ENCODE measurements at regions not wholly inside any gene's neighbourhood (a gene's known extent, or its start where the extent isn't known, plus 50 kb on each side); places are given as distances from the start of the nearest gene placed in this dataset.

DNA sequence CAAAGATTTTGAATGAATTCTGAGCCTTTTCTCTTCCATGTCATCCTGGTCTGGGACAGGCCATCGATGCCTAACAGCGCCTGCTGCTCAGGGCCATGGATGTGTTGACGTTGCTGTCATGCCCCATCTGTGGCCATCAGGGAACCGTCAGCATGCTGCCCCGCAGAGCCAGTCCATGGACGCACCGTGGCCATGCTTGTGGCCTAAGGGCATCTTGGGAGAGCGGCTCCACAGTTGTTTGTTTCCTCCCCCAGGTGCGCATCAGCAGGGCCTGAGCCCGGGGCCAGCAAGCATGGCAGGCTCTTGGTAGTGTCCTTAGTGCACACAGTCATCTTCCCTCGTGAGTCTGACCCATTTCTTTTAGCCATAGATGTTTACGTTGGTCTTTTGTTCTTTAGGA lies 142.7 kb downstream of the VAPA start:
- DNase-seq (ENCODE audit: low spot score), result no peak
- ATAC-seq, result no peak

GRCh38 chr18:10057401-10057893 lies 143.6 kb downstream of the VAPA start:
- ATAC-seq, result no peak
- DNase-seq (ENCODE audit: low spot score), result no peak

- DNase-seq (ENCODE audit: low spot score), result no peak
- ATAC-seq, result no peak
Measured at GRCh38 chr18:10057894-10058791, 144.3 kb downstream of the VAPA start.

- ATAC-seq, result no peak
- DNase-seq (ENCODE audit: low spot score), result no peak
Measured at GRCh38 chr18:10059610-10060468, 146.0 kb downstream of the VAPA start.

DNA sequence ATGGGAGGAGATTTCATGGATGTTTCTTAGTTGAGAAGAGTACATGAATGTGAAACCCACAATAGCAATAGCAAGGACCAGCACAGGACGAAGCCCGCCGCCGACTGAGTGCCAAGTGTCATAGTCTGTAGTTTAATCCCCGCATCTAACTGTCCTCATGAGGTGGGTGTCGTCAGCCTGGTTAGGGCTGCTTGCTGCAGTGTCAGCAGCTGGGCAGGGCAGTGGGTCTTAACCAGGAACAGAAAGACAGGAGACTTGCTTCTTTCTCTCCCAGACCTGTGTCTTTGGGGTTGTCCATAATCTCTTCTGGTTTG lies 146.6 kb downstream of the VAPA start:
- no peak for ATAC-seq
- no peak for DNase-seq (ENCODE audit: low spot score)

DNA sequence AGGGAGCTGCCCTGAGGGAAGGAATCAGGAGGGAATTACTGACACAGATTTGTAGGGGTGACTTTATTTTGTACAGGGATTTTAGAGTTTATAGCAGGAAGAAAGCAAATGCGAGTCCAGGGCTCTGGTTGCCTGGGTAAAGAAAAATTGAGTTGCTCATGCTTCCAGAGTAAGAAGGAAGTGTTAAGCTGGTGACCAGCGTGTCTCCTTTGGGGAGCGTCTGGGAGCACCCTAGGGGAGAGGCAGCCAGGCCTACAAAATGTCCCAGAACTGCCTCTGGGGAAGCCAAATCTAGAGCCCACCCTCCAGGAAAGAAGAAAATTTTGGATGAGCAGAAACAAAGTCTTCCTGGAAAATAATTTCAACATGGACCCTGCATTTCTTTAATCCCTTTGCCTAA lies 147.0 kb downstream of the VAPA start:
- no peak for DNase-seq (ENCODE audit: low spot score)
- no peak for ATAC-seq

- ATAC-seq (no peak), DNase-seq (ENCODE audit: low spot score) (no peak)
Measured at GRCh38 chr18:10061566-10062140, 147.8 kb downstream of the VAPA start.

DNA sequence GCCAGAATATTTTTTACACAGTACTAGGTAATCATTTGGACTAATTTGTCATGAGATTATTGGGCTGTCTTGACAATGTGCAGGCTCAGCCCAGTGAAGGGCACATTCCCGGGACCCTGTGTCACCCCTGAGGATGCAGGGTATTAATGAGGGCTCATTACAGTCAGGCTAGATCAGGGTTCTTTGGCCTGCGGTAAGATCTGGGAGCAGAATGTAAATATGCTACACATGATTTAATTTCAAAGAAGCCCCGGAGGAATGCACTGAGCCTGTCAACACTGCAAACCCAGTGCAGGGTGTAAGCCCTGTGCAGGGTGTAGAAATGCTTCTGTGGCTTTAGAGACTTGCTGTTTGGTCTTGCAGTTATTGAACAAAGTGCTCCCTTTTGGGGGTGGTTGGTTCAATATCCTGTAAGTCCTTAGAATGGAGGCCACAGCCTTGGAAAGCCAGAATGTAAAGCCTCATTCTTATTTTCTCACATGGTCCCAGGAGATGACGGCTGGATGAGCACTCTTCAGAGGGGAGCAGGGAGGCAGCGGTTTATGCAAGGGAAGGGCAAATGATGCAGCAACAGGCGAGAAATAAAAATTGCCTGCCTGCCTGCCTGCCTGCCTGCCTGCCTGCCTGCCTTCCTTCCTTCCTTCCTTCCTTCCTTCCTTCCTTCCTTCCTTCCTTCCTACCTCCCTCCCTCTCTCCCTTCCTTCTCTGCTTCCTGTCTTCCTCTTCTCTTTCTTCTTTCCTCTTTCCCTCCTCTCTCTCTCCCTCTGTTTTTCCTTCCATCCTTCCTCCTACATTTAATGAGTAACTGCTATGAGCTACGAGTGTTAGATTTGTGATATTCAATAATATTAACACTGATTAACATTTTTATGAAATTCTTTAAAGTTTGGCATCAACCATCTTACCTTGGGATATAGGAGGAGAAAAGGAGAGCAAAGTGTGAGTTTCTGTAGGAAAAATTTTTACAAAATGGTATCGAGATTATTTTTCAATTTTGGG lies 148.8 kb downstream of the VAPA start:
- ATAC-seq, result no peak
- DNase-seq (ENCODE audit: low spot score), result no peak

DNA sequence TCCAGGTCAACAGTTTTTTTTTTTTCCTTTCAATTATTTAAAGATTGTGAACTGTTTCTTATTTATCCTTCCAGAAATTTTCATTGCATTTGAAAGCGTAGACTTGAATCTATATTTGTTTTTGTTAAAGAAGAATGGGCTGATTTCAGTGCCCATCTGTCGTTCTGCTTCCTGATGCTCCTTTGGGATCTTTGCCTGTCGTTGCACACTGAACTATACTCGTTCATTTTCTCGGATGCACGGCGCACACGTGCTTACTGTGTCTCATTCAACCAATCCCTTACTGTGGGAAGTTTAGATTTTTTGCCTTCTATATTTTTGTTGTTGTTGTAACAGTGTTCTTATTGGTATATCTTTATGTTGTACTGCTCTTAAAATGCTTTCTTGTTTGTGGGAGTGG lies 149.7 kb downstream of the VAPA start:
- no peak for DNase-seq (ENCODE audit: low spot score)

GRCh38 chr18:10064267-10064666 lies 150.5 kb downstream of the VAPA start:
- DNase-seq (ENCODE audit: low spot score) (no peak), ATAC-seq (no peak)

More for the DNA sequence above, 149.7 kb downstream of the VAPA start:
- ATAC-seq, result no peak

- DNase-seq (ENCODE audit: low spot score) (no peak), ATAC-seq (no peak)
Measured at GRCh38 chr18:10065296-10065695, 151.5 kb downstream of the VAPA start.

DNA sequence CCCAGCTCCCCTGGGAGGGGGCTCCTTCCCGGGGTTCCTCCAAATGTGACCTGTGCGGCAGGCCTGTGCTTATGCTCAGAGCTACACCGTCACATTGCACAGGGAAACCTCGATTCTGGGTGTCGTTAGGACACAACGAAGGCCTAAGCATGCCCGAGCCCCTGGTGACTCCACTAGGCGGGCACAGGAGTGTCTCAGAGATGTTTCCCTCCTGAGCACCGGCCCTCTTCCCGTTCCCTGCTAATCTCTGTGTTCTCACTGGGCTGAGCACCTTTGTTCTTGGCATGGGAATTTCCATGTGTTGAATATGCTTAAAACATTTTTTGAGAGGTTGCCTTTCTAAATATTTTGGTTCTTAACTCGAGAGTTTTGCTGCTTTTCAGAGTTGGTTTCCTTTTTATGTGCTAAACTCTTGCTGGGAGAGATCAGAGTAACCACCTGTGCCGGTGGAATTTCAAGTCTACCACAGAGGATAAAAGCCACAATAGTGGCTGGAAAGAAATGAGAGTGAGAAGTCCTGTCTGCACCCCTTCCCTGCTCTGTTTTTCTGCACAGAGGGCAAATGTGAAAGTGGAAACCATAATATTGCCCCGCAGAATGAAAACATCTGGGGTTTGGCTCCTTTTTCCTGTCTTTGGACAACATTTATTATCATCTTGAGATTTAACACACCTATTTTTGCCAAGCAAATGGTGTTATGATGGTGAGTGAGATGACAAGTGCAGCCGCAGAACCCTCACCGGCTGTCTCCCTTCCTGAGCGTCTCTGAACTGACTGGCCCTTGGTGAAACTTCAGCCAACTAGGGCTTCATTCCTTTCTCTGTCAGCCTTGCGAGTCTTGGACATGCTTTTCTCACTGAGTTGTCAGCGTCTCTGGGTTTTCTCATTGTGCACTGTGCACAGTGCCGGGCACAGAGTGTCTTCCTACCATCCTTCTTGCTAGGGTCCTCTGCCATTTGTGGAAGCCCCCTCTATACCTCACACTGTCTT lies 154.1 kb downstream of the VAPA start:
- ATAC-seq, result no peak
- no peak for DNase-seq (ENCODE audit: low spot score)

DNA sequence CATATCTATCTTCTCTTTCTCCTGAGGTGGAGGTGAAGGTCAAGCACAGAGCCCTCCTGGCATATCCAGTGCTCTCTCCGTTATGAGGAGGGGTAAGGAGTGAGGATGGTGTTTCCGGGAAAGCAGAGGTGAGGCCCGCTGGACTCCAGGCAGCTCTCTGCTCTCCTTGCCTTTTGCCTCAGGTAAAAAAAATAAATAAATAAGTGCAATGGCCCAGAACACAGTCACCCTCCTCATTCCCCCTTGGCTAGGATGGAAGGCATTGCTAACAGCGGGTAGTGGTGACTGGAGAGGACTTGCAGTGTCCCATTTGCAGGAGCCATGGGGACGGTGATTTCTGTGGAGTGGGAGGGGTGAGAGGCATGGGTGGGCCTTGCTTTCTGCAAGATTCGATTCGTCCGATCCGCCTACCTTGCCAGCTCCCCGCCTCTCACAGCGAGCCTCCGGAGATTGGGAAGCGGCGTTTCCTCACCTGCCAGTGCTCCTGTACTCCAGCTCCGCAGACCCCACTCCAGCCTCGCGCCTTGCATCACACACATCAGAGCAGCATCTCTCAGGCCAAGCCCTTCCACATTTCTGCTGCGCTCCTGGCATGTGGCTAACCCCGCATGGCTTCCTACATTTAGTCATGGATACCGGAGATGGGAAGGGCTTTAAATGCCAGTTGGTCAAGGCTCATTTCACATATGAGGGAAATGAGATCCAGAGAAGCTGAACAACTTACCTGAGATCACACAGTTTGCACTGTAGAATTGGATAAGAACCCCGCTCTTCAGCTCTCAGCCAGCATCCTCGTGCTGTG lies 155.2 kb downstream of the VAPA start:
- DNase-seq (ENCODE audit: low spot score), result no peak
- no peak for ATAC-seq

DNA sequence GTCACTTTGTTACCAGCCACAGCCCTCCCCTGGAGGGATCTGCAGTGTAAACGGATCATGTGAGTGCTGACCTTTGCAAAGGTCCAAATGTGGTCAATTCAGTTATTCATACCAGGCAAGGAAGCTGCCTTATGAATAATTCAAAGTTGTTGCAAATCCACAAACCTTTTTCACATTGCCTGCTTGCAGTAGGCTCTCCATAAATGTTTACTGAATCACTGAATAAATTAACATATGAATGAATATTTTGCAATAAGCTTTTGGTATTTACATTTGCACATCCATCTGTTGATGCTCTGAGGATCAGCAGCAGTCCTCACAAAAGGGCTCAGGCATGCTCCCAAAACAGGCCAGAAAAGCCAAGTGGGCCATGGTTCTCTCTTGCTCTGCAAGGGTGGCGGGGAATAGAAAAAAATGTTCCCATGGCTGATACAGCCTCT lies 156.8 kb downstream of the VAPA start:
- DNase-seq (ENCODE audit: low spot score) (no peak), ATAC-seq (no peak)

GRCh38 chr18:10072671-10073175 lies 158.9 kb downstream of the VAPA start:
- no peak for DNase-seq (ENCODE audit: low spot score)
- ATAC-seq, result no peak

GRCh38 chr18:10074110-10074509 lies 160.3 kb downstream of the VAPA start:
- ATAC-seq (no peak), DNase-seq (ENCODE audit: low spot score) (no peak)

DNA sequence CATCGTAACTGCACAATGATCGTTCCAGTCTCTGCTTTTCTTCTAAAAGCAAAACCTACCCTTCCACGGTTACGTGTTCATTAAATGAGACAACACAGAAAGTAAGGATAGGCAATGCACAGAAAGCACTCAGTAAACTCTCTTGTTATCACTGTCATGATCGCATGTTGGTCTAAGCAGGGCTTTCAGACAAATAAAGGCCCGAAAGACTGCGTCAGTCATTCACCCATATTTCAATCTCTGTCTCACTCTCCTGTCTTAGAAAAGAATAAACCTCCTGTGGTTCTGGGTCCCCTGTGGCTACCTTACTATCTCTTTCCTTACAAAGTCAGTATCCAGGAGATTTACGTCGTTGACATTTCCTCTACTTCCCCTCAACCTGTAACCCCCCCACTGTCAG lies 160.9 kb downstream of the VAPA start:
- DNase-seq (ENCODE audit: low spot score), result no peak

DNA sequence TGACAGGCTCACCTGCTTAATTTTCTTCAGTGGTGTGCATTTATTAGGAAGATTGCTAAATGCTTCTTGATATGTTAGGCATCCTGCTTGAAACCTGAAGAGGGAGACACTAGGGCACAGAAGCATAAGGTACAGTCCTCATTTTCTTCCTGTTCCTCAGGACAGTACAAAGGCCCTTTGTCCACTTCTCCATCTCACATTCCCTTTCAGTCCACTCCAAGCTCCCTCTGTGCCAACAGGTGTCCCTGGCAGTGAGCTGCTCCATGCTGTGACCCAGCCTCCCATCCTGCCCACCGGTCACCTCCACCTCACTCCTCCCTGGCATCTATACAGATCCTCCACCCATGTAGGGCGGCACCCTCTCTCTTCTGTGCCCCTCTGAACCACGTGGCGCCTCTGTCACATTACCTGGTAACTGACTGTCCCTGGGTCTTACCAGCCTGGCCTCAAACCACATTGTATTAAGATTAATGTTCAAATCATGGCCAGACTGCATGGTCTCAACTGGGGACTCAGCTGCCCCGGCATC lies 162.8 kb downstream of the VAPA start:
- DNase-seq (ENCODE audit: low spot score), result no peak
- ATAC-seq, result no peak

More for the DNA sequence above, 160.9 kb downstream of the VAPA start:
- no peak for ATAC-seq

Measured in left lobe of liver (tissue), 2 donors.